HEK293 (cell line): ENCODE measurements at regions not wholly inside any gene's neighbourhood (a gene's known extent, or its start where the extent isn't known, plus 50 kb on each side); places are given as distances from the start of the nearest gene placed in this dataset.

ENCODE experiments used
- BCL11B ChIP-seq: fragments of 450-650 bp; formaldehyde crosslinking; IDR thresholded peaks from 2 replicates; pipeline ENCODE4 v1.5.1; 2016; ENCODE audit warnings: low read depth, missing biosample characterization, missing genetic modification characterization
- CTCF ChIP-seq: fragments of 450-650 bp; formaldehyde crosslinking; IDR thresholded peaks from 2 replicates; pipeline ENCODE4 v1.5.1; 2016; ENCODE audit warnings: missing biosample characterization, missing genetic modification characterization
- REST ChIP-seq: fragments of 450-650 bp; formaldehyde crosslinking; IDR thresholded peaks from 2 replicates; pipeline ENCODE4 v1.5.1; 2016; ENCODE audit warnings: missing biosample characterization, missing genetic modification characterization
- TCF7L2 ChIP-seq: IDR thresholded peaks from 2 replicates; pipeline ENCODE4 v1.6.1; 2011; ENCODE audit warnings: low read depth, mild to moderate bottlenecking, inconsistent platforms, low read length, moderate library complexity, borderline replicate concordance
- YY1 ChIP-seq: fragments of 450-650 bp; formaldehyde crosslinking; IDR thresholded peaks from 2 replicates; pipeline ENCODE4 v1.5.1; 2018; ENCODE audit warnings: missing biosample characterization, missing genetic modification characterization
- ZNF510 ChIP-seq: fragments of 450-650 bp; formaldehyde crosslinking; IDR thresholded peaks from 2 replicates; pipeline ENCODE4 v1.5.1; 2018; ENCODE audit warnings: mild to moderate bottlenecking, missing genetic modification characterization, missing biosample characterization; ENCODE audit not compliant: insufficient replicate concordance
- ZNF624 ChIP-seq: fragments of 450-650 bp; formaldehyde crosslinking; IDR thresholded peaks from 2 replicates; pipeline ENCODE4 v1.5.1; 2017; ENCODE audit warnings: missing biosample characterization, missing genetic modification characterization
- ZNF660 ChIP-seq: fragments of 450-650 bp; IDR thresholded peaks from 2 replicates; pipeline ENCODE4 v1.5.1; 2018; ENCODE audit warnings: missing biosample characterization, mild to moderate bottlenecking, missing genetic modification characterization
- ZNF785 ChIP-seq: fragments of 450-650 bp; formaldehyde crosslinking; IDR thresholded peaks from 2 replicates; pipeline ENCODE4 v1.5.1; 2016; ENCODE audit warnings: missing biosample characterization, missing genetic modification characterization
- ZSCAN30 ChIP-seq: fragments of 450-650 bp; IDR thresholded peaks from 2 replicates; pipeline ENCODE4 v1.5.1; 2018; ENCODE audit warnings: missing biosample characterization, mild to moderate bottlenecking, missing genetic modification characterization, moderate library complexity
- TF ChIP-seq, protein P1 (sequence below): fragments of 450-650 bp; formaldehyde crosslinking; IDR thresholded peaks from 2 replicates; pipeline ENCODE4 v1.5.1; 2017; ENCODE audit warnings: missing biosample characterization, mild to moderate bottlenecking, missing genetic modification characterization, moderate library complexity
- TF ChIP-seq, protein P2 (sequence below): fragments of 450-650 bp; formaldehyde crosslinking; conservative IDR thresholded peaks from 2 replicates; pipeline ENCODE4 v1.5.1; 2016; ENCODE audit warnings: low read depth, missing biosample characterization, missing genetic modification characterization

DNA sequence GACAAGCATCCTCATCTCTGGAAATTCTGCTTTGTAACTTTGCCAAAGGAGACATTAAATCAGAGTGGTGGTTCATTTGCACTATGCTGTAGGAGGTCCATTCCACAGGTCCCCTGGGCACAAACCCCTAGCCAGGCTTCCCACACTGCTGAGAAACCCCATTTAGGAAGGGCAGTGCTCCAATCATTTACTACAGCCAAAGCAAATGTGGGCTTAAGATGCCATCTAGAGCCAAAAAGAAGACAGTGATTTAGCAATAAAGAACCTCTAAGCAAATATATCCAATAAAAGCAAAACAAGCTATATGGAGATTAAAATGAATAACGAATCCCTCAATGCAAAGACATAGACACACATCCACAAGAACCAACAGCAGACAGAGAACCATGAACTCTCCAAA lies 129.0 kb upstream of the ALDH1B1 start:
- TF ChIP-seq ZNF510 (tag by site-specific recombination) (no peak), CTCF (tag by site-specific recombination) (no peak), REST (no peak), ZSCAN30 (tag by site-specific recombination) (no peak), TCF7L2 (no peak), ZNF624 (no peak), YY1 (tag by site-specific recombination) (no peak), ZNF785 (tag by site-specific recombination) (no peak), ZNF660 (tag by site-specific recombination) (no peak), BCL11B (no peak)
- TF ChIP-seq, protein P1, sequence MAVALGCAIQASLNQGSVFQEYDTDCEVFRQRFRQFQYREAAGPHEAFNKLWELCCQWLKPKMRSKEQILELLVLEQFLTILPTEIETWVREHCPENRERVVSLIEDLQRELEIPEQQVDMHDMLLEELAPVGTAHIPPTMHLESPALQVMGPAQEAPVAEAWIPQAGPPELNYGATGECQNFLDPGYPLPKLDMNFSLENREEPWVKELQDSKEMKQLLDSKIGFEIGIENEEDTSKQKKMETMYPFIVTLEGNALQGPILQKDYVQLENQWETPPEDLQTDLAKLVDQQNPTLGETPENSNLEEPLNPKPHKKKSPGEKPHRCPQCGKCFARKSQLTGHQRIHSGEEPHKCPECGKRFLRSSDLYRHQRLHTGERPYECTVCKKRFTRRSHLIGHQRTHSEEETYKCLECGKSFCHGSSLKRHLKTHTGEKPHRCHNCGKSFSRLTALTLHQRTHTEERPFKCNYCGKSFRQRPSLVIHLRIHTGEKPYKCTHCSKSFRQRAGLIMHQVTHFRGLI (tag by site-specific recombination) = no peak
- TF ChIP-seq, protein P2, sequence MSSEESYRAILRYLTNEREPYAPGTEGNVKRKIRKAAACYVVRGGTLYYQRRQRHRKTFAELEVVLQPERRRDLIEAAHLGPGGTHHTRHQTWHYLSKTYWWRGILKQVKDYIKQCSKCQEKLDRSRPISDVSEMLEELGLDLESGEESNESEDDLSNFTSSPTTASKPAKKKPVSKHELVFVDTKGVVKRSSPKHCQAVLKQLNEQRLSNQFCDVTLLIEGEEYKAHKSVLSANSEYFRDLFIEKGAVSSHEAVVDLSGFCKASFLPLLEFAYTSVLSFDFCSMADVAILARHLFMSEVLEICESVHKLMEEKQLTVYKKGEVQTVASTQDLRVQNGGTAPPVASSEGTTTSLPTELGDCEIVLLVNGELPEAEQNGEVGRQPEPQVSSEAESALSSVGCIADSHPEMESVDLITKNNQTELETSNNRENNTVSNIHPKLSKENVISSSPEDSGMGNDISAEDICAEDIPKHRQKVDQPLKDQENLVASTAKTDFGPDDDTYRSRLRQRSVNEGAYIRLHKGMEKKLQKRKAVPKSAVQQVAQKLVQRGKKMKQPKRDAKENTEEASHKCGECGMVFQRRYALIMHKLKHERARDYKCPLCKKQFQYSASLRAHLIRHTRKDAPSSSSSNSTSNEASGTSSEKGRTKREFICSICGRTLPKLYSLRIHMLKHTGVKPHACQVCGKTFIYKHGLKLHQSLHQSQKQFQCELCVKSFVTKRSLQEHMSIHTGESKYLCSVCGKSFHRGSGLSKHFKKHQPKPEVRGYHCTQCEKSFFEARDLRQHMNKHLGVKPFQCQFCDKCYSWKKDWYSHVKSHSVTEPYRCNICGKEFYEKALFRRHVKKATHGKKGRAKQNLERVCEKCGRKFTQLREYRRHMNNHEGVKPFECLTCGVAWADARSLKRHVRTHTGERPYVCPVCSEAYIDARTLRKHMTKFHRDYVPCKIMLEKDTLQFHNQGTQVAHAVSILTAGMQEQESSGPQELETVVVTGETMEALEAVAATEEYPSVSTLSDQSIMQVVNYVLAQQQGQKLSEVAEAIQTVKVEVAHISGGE = no peak
